ENCODE measurements at regions not wholly inside any gene's neighbourhood (a gene's known extent, or its start where the extent isn't known, plus 50 kb on each side); places are given as distances from the start of the nearest gene placed in this dataset.

DNA sequence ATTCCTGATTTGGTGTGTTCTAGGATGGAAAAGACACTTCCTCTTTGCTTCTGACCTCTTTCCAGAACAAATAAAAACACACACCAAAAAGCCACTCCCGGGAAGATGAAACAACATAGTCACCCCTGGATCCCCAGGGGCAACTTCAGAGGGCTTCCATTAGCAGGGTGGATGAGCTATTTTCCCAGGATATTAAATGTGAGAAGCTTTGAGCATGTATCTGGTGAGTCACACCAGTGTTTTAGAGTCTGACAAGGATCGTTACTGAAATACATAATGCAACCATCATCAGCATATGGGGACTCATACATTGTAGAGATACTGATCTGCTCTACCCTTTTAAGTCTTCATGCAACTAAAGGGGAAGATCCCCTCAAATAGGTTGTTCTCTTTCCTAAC is 115.5 kb upstream of the ZNF438 start:
- no peaks in the 10 kb centered on the region for H4K20me1 ChIP-seq (ENCODE audit: insufficient read depth, low read length)
- H3K9me3 ChIP-seq (ENCODE audit: low read depth, low read length): no peaks in the 10 kb centered on the region
- H3K79me2 ChIP-seq (ENCODE audit: insufficient read depth, low read length): no peaks in the 10 kb centered on the region
- no peak overlapping the region for H2AFZ ChIP-seq (ENCODE audit: low read length)
- peak overlapping the region; percentile 29 for H3K4me3 ChIP-seq (ENCODE audit: insufficient read depth, low read length)
- TF ChIP-seq, protein P1, sequence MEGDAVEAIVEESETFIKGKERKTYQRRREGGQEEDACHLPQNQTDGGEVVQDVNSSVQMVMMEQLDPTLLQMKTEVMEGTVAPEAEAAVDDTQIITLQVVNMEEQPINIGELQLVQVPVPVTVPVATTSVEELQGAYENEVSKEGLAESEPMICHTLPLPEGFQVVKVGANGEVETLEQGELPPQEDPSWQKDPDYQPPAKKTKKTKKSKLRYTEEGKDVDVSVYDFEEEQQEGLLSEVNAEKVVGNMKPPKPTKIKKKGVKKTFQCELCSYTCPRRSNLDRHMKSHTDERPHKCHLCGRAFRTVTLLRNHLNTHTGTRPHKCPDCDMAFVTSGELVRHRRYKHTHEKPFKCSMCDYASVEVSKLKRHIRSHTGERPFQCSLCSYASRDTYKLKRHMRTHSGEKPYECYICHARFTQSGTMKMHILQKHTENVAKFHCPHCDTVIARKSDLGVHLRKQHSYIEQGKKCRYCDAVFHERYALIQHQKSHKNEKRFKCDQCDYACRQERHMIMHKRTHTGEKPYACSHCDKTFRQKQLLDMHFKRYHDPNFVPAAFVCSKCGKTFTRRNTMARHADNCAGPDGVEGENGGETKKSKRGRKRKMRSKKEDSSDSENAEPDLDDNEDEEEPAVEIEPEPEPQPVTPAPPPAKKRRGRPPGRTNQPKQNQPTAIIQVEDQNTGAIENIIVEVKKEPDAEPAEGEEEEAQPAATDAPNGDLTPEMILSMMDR (IDR thresholded peaks at IDR 0.05; ENCODE audit: extremely low read depth, low read depth, low read length): no peak
- H3K27ac ChIP-seq (ENCODE audit: low read depth, low read length): peak overlapping the region; percentile 68
- no peaks in the 10 kb centered on the region for H3K36me3 ChIP-seq (ENCODE audit: insufficient read depth, low read length)
- no peaks in the 10 kb centered on the region for H3K27me3 ChIP-seq (ENCODE audit: insufficient read depth, low read length)
- peak overlapping the region; percentile 70 for H3K4me2 ChIP-seq (ENCODE audit: insufficient read depth, low read length)
- DNase-seq (ENCODE audit: insufficient read length, low spot score, missing footprints): peak; percentile 90
- H3K4me1 ChIP-seq (ENCODE audit: insufficient read depth, low read length): peaks cover 20% of the 10 kb centered on the region

DNA sequence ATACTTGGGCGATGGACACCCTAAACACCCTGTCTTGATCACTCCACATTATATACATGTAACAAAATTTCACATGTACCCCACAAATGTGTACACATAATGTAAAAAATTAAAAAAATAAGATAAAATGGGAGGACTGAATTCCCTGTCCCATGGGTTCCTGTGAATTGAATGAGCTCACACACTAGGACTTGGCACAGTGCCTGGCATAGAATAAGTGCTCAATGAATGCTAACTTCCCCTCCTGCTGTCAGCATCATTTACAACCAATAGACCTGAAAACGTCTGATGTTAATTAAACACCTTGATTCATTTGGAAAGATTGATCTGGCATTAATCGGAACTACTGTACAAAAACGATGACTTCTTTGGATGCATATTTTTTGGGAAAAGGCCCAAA is 117.3 kb upstream of the ZNF438 start:
- H3K79me2 ChIP-seq (ENCODE audit: insufficient read depth, low read length): no peaks in the 10 kb centered on the region

DNA sequence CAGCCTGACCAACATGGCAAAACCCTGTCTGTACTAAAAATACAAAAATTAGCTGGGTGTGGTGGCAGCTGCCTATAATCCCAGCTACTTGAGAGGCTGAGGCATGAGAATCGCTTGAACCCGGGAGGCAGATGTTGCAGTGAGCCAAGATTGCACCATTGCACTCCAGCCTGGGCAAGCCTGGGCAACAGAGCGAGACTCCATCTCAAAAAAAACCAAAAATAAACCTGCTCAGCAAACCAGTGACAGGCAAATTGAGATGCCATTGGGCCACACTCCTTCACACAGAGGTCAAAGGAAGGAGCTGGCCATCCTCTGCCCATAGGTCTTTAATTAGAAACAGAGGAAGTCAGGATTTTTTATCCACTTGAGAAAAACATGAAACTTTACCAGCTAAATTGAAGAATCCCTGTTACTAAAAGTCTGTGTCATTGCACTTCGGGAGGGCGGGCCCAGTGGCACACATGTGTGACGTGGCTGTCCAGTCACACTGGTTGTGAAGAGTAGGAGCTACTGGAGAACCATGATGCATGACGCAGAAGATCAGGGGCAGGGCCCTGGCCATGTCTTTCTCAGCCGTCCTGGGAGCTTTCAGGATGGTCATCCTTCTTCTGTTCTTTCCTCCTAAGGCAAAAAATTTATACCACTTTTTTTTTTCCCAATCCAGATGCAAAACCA is 118.3 kb upstream of the ZNF438 start:
- Histone ChIP-seq H3K4me3 (ENCODE audit: insufficient read depth, low read length) (no peak overlapping the region), H3K36me3 (ENCODE audit: insufficient read depth, low read length) (no peaks in the 10 kb centered on the region), H3K4me2 (ENCODE audit: insufficient read depth, low read length) (no peak overlapping the region), H4K20me1 (ENCODE audit: insufficient read depth, low read length) (no peaks in the 10 kb centered on the region), H3K79me2 (ENCODE audit: insufficient read depth, low read length) (no peaks in the 10 kb centered on the region), H3K9me3 (ENCODE audit: low read depth, low read length) (no peaks in the 10 kb centered on the region), H2AFZ (ENCODE audit: low read length) (no peak overlapping the region), H3K4me1 (ENCODE audit: insufficient read depth, low read length) (peaks cover 16% of the 10 kb centered on the region), H3K27me3 (ENCODE audit: insufficient read depth, low read length) (no peaks in the 10 kb centered on the region), H3K27ac (ENCODE audit: low read depth, low read length) (no peak overlapping the region)
- no peak for DNase-seq (ENCODE audit: insufficient read length, low spot score, missing footprints)
- TF ChIP-seq, protein P1 (IDR thresholded peaks at IDR 0.05; ENCODE audit: extremely low read depth, low read depth, low read length): no peak

More for the DNA sequence above, 117.3 kb upstream of the ZNF438 start:
- Histone ChIP-seq H3K4me3 (ENCODE audit: insufficient read depth, low read length) (no peak overlapping the region), H3K27ac (ENCODE audit: low read depth, low read length) (no peak overlapping the region), H4K20me1 (ENCODE audit: insufficient read depth, low read length) (no peaks in the 10 kb centered on the region), H2AFZ (ENCODE audit: low read length) (no peak overlapping the region), H3K9me3 (ENCODE audit: low read depth, low read length) (no peaks in the 10 kb centered on the region), H3K4me2 (ENCODE audit: insufficient read depth, low read length) (no peak overlapping the region), H3K36me3 (ENCODE audit: insufficient read depth, low read length) (no peaks in the 10 kb centered on the region), H3K4me1 (ENCODE audit: insufficient read depth, low read length) (peaks cover 16% of the 10 kb centered on the region), H3K27me3 (ENCODE audit: insufficient read depth, low read length) (no peaks in the 10 kb centered on the region)
- TF ChIP-seq, protein P1 (IDR thresholded peaks at IDR 0.05; ENCODE audit: extremely low read depth, low read depth, low read length): no peak
- no peak for DNase-seq (ENCODE audit: insufficient read length, low spot score, missing footprints)

DNA sequence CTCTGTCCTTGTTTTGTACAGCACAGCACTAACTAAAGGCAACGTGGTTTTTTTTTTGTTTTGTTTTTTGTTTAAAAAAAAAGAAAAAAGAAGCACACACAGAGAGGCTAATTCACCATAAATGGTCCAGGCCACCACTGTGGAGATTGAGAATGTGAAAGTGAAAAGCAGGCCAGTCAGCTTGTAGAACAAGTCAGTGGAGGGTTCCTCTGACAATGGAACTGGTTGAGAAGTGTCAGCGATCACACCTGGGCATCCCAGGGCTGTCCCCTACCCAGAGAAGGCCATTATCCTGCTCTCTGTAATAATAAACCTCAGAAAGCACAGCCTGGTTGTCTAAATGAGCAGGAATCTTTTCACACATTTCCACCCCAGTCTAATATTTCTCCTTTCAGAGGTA is 119.6 kb upstream of the ZNF438 start:
- Histone ChIP-seq H3K79me2 (ENCODE audit: insufficient read depth, low read length) (no peaks in the 10 kb centered on the region), H3K27me3 (ENCODE audit: insufficient read depth, low read length) (no peaks in the 10 kb centered on the region), H3K4me2 (ENCODE audit: insufficient read depth, low read length) (no peak overlapping the region), H3K36me3 (ENCODE audit: insufficient read depth, low read length) (no peaks in the 10 kb centered on the region), H3K4me1 (ENCODE audit: insufficient read depth, low read length) (peaks cover 15% of the 10 kb centered on the region), H3K4me3 (ENCODE audit: insufficient read depth, low read length) (no peak overlapping the region), H2AFZ (ENCODE audit: low read length) (no peak overlapping the region), H3K27ac (ENCODE audit: low read depth, low read length) (no peak overlapping the region), H4K20me1 (ENCODE audit: insufficient read depth, low read length) (no peaks in the 10 kb centered on the region), H3K9me3 (ENCODE audit: low read depth, low read length) (no peaks in the 10 kb centered on the region)
- TF ChIP-seq, protein P1 (IDR thresholded peaks at IDR 0.05; ENCODE audit: extremely low read depth, low read depth, low read length): no peak
- no peak for DNase-seq (ENCODE audit: insufficient read length, low spot score, missing footprints)
